ENCODE measurements at regions not wholly inside any gene's neighbourhood (a gene's known extent, or its start where the extent isn't known, plus 50 kb on each side); places are given as distances from the start of the nearest gene placed in this dataset.

DNA sequence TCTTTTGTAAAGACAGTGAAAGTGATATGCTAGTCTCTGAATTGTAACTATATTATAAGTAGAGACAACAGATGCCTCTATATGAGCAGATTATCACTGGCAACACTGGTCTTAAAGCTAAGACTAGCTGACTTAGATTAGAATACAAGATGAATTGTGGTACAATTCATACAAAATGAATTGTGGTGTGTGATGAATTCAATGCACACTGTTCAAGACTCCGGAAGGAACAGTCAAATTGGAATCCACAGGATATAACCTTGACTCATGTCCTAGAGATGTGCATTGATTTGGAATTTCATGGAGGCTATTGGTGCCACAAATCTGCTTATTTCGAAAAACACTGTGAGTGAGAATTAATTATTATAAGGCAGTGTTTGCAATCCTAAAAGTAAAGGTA lies 701.8 kb downstream of the PCDH7 start:
- TF ChIP-seq EZH2 (IDR thresholded peaks at IDR 0.05; ENCODE audit: borderline replicate concordance, low read length): no peak
- TF ChIP-seq, protein P1, sequence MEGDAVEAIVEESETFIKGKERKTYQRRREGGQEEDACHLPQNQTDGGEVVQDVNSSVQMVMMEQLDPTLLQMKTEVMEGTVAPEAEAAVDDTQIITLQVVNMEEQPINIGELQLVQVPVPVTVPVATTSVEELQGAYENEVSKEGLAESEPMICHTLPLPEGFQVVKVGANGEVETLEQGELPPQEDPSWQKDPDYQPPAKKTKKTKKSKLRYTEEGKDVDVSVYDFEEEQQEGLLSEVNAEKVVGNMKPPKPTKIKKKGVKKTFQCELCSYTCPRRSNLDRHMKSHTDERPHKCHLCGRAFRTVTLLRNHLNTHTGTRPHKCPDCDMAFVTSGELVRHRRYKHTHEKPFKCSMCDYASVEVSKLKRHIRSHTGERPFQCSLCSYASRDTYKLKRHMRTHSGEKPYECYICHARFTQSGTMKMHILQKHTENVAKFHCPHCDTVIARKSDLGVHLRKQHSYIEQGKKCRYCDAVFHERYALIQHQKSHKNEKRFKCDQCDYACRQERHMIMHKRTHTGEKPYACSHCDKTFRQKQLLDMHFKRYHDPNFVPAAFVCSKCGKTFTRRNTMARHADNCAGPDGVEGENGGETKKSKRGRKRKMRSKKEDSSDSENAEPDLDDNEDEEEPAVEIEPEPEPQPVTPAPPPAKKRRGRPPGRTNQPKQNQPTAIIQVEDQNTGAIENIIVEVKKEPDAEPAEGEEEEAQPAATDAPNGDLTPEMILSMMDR (IDR thresholded peaks at IDR 0.05; ENCODE audit: low read length): no peak
- no peak overlapping the region for H2AFZ ChIP-seq (ENCODE audit: low read length)

DNA sequence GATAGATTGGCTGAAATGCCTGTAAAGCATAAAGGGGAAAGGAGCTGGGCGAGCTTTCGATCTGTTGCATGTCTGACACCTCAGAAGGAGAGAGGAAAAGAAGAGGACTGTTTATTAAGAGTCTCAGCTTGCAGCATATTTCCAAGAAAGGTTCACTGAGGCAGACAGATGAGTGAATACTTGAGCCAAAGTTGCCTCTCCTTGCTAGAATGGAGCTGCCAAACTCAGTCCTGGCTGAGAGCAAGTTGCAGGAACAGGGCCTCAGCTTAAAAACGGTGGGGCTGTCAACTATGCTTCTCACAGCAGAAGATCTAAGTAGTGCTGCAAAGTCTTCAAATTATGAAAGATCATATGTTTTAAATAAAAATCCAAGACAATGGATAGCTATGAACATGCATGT lies 707.5 kb downstream of the PCDH7 start:
- H3K4me1 ChIP-seq (ENCODE audit: insufficient read depth, low read length, severe bottlenecking): no peaks in the 10 kb centered on the region
- H3K9me2 ChIP-seq (ENCODE audit: low read depth, low read length): no peaks in the 10 kb centered on the region
- no peaks in the 10 kb centered on the region for H3K79me2 ChIP-seq (ENCODE audit: insufficient read depth, low read length)
- no peak overlapping the region for H3K27ac ChIP-seq (ENCODE audit: low read depth, low read length, poor library complexity, severe bottlenecking)
- H3F3A ChIP-seq (ENCODE audit: insufficient read depth, low read length): no peaks in the 10 kb centered on the region
- no peak overlapping the region for H2AFZ ChIP-seq (ENCODE audit: low read length)
- no peaks in the 10 kb centered on the region for H3K9me3 ChIP-seq (ENCODE audit: low read length)
- H3K9ac ChIP-seq (ENCODE audit: low read length): no peak overlapping the region
- no peak overlapping the region for H3K4me2 ChIP-seq (ENCODE audit: low read length)
- no peaks in the 10 kb centered on the region for H3K36me3 ChIP-seq (ENCODE audit: insufficient read depth, low read length)
- H3K27me3 ChIP-seq (ENCODE audit: insufficient read depth, low read length): no peaks in the 10 kb centered on the region
- no peak for TF ChIP-seq EZH2 (IDR thresholded peaks at IDR 0.05; ENCODE audit: borderline replicate concordance, low read length)
- TF ChIP-seq, protein P1 (IDR thresholded peaks at IDR 0.05; ENCODE audit: low read length): no peak
- H4K20me1 ChIP-seq (ENCODE audit: insufficient read depth, low read length): no peaks in the 10 kb centered on the region
- no peak overlapping the region for H3K4me3 ChIP-seq (ENCODE audit: low read depth, low read length, poor library complexity, severe bottlenecking)

More for the DNA sequence above, 701.8 kb downstream of the PCDH7 start:
- Histone ChIP-seq H4K20me1 (ENCODE audit: insufficient read depth, low read length) (no peaks in the 10 kb centered on the region), H3F3A (ENCODE audit: insufficient read depth, low read length) (no peaks in the 10 kb centered on the region), H3K4me3 (ENCODE audit: low read depth, low read length, poor library complexity, severe bottlenecking) (no peak overlapping the region), H3K4me1 (ENCODE audit: insufficient read depth, low read length, severe bottlenecking) (no peaks in the 10 kb centered on the region), H3K9me3 (ENCODE audit: low read length) (no peaks in the 10 kb centered on the region), H3K79me2 (ENCODE audit: insufficient read depth, low read length) (no peaks in the 10 kb centered on the region), H3K9ac (ENCODE audit: low read length) (no peak overlapping the region), H3K4me2 (ENCODE audit: low read length) (no peak overlapping the region), H3K9me2 (ENCODE audit: low read depth, low read length) (no peaks in the 10 kb centered on the region), H3K27me3 (ENCODE audit: insufficient read depth, low read length) (no peaks in the 10 kb centered on the region), H3K36me3 (ENCODE audit: insufficient read depth, low read length) (no peaks in the 10 kb centered on the region), H3K27ac (ENCODE audit: low read depth, low read length, poor library complexity, severe bottlenecking) (no peak overlapping the region)

DNA sequence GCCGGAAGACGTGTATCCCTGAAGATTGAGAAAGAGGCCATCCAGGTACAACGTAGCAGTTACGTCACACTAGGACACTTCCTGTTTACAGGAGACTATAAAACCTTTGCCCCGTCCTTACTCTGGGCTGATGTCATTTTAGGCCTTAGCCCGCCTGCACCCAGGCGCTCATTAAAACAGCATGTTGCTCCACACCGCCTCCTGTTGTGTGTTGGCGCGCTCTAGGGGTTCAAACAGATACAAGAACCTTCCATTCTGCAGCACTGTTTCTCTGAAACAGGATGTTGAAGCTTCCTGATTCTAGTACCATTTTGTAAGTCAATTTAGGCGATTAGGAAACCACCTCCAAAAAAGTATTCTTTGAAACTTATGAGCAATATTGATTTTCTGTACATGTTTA lies 722.1 kb downstream of the PCDH7 start:
- no peaks in the 10 kb centered on the region for H3K27me3 ChIP-seq (ENCODE audit: insufficient read depth, low read length)
- H4K20me1 ChIP-seq (ENCODE audit: insufficient read depth, low read length): no peaks in the 10 kb centered on the region
- TF ChIP-seq EZH2 (IDR thresholded peaks at IDR 0.05; ENCODE audit: borderline replicate concordance, low read length): no peak
- TF ChIP-seq, protein P1 (IDR thresholded peaks at IDR 0.05; ENCODE audit: low read length): no peak
- H3K9me3 ChIP-seq (ENCODE audit: low read length): no peaks in the 10 kb centered on the region
- no peaks in the 10 kb centered on the region for H3K36me3 ChIP-seq (ENCODE audit: insufficient read depth, low read length)
- no peaks in the 10 kb centered on the region for H3K4me1 ChIP-seq (ENCODE audit: insufficient read depth, low read length, severe bottlenecking)
- H3K9ac ChIP-seq (ENCODE audit: low read length): no peak overlapping the region
- H3K79me2 ChIP-seq (ENCODE audit: insufficient read depth, low read length): no peaks in the 10 kb centered on the region
- no peak overlapping the region for H3K4me2 ChIP-seq (ENCODE audit: low read length)
- no peak overlapping the region for H3K27ac ChIP-seq (ENCODE audit: low read depth, low read length, poor library complexity, severe bottlenecking)
- no peak overlapping the region for H2AFZ ChIP-seq (ENCODE audit: low read length)
- H3K4me3 ChIP-seq (ENCODE audit: low read depth, low read length, poor library complexity, severe bottlenecking): no peak overlapping the region
- H3F3A ChIP-seq (ENCODE audit: insufficient read depth, low read length): no peaks in the 10 kb centered on the region
- H3K9me2 ChIP-seq (ENCODE audit: low read depth, low read length): no peaks in the 10 kb centered on the region

Measured in OCI-LY1 (cell line).